ENCODE measurements at regions not wholly inside any gene's neighbourhood (a gene's known extent, or its start where the extent isn't known, plus 50 kb on each side); places are given as distances from the start of the nearest gene placed in this dataset.

DNA sequence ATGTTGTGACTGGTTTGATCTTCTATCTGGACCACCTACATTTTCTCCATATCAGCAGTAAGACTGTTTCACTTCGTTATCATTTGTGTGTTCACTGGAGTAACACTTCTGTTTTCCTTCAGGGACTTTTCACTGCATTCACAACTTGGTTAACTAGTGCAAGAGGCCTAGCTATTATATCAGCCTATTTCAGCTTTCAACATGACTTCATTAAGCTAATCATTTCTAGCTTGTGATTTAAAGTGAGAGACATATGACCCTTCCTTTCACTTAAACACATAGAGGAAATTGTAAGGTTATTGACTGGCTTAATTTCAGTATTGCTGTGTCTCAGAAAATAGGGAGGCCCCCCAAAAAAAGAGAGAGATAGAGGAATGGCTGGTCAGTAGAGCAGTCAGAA is 622.8 kb upstream of the NRSN1 start:
- no peaks in the 10 kb centered on the region for H3K36me3 Mint-ChIP-seq (ENCODE audit: low read depth)
- H3K27me3 Mint-ChIP-seq (ENCODE audit: low read depth) = no peaks in the 10 kb centered on the region
- H3K4me1 Mint-ChIP-seq (ENCODE audit: low read depth) = no peaks in the 10 kb centered on the region
- no peak overlapping the region for H3K4me3 Mint-ChIP-seq
- no peak overlapping the region for H3K27ac Mint-ChIP-seq
- no peaks in the 10 kb centered on the region for H3K9me3 Mint-ChIP-seq

DNA sequence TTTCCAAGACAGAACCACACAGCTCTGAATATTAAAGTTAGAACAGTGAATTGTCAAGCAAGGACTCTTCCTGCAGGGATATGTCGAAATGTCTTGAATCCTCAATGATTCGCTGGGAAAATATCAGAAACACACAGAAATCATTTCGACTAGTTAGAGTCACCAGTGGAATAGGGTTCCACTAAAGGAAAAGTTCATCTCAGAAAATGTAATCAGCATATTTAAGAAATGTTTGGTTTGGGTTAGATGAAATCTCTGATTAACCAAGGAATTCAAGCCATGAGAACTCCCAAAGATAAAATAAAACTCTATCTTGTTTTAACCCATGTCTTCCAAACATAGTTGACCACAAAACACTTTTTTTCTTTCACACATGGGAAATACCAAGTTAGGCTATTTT is 621.0 kb upstream of the NRSN1 start:
- Mint-ChIP-seq H3K27me3 (ENCODE audit: low read depth) (no peaks in the 10 kb centered on the region), H3K9me3 (no peaks in the 10 kb centered on the region), H3K36me3 (ENCODE audit: low read depth) (no peaks in the 10 kb centered on the region), H3K27ac (no peak overlapping the region), H3K4me3 (no peak overlapping the region), H3K4me1 (ENCODE audit: low read depth) (no peaks in the 10 kb centered on the region)

DNA sequence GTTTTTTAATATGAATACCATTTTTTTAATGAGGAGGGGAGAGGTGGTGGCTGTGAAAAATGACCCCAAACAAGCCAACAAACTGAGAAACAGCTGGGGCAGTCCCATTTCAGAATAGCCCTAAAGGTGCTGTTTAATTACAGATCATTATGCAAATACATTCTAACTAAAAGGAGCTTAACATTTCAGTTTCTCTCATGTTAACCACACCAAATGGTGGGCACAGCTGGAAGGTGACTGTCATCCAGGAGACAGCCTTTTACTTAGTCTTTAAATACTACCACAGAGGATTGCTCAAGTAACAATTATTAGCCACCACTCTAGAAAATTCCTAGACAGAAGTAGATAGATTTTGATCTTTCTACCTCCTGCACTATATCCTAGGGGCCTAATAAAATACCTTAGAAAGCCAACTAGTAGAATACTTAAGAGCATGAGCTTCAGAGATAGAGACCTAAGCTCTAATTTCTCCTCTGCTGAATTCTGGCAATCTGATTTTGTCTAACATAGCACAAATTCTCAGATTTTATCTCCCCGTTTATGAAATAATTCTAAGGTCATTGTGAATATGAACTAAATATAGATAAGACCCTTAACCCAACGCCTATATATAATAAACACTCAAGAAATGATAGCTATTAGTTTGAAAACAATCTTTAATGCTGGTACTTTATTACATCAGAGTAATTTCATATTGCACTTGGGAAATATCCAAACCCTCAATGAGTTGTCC is 615.1 kb upstream of the NRSN1 start:
- Mint-ChIP-seq H3K9me3 (no peaks in the 10 kb centered on the region), H3K4me3 (no peak overlapping the region), H3K36me3 (ENCODE audit: low read depth) (no peaks in the 10 kb centered on the region), H3K27ac (no peak overlapping the region), H3K27me3 (ENCODE audit: low read depth) (no peaks in the 10 kb centered on the region), H3K4me1 (ENCODE audit: low read depth) (no peaks in the 10 kb centered on the region)

DNA sequence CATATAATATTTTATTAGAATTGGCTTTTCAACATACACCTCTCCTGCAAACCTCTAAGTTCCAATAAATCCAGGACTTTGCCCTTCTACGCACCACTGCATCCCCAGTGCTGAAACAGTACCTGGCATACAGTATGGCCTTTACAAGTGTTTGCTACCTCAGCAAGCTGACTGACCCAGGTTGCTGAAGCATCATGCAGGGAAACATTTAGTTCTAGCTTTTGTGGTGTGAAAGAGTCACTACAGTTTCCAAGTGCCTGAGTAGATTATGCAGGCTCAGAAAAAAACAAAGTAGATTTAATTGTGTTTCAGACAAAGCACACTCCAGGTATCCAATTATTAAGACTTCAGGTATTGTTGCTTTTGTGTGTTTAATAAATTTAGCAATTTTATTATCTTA is 614.2 kb upstream of the NRSN1 start:
- H3K27me3 Mint-ChIP-seq (ENCODE audit: low read depth) = no peaks in the 10 kb centered on the region
- H3K36me3 Mint-ChIP-seq (ENCODE audit: low read depth) = no peaks in the 10 kb centered on the region
- H3K9me3 Mint-ChIP-seq = no peaks in the 10 kb centered on the region
- no peaks in the 10 kb centered on the region for H3K4me1 Mint-ChIP-seq (ENCODE audit: low read depth)
- no peak overlapping the region for H3K27ac Mint-ChIP-seq
- H3K4me3 Mint-ChIP-seq = no peak overlapping the region

DNA sequence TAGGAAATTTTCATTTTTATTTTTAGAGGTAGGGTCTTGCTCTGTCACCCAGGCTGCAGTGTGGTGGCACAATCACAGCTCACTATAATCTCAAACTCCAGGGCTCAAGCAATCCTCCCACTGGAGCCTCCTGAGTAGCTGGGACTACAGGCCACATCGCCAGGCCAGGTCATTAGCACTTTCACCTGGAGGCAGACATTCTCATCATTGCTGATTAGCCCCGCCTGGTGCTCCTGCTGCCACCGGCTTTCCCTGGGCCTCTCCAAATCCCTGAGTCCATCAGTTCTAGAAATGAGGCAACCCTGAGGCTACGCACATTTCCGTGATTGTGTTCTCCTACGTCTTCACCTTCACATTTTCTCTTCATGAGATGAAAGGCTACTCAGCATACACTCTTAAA is 607.7 kb upstream of the NRSN1 start:
- no peaks in the 10 kb centered on the region for H3K36me3 Mint-ChIP-seq (ENCODE audit: low read depth)
- no peaks in the 10 kb centered on the region for H3K9me3 Mint-ChIP-seq
- H3K27me3 Mint-ChIP-seq (ENCODE audit: low read depth) = no peaks in the 10 kb centered on the region
- H3K27ac Mint-ChIP-seq = no peak overlapping the region
- H3K4me1 Mint-ChIP-seq (ENCODE audit: low read depth) = no peaks in the 10 kb centered on the region
- no peak overlapping the region for H3K4me3 Mint-ChIP-seq

DNA sequence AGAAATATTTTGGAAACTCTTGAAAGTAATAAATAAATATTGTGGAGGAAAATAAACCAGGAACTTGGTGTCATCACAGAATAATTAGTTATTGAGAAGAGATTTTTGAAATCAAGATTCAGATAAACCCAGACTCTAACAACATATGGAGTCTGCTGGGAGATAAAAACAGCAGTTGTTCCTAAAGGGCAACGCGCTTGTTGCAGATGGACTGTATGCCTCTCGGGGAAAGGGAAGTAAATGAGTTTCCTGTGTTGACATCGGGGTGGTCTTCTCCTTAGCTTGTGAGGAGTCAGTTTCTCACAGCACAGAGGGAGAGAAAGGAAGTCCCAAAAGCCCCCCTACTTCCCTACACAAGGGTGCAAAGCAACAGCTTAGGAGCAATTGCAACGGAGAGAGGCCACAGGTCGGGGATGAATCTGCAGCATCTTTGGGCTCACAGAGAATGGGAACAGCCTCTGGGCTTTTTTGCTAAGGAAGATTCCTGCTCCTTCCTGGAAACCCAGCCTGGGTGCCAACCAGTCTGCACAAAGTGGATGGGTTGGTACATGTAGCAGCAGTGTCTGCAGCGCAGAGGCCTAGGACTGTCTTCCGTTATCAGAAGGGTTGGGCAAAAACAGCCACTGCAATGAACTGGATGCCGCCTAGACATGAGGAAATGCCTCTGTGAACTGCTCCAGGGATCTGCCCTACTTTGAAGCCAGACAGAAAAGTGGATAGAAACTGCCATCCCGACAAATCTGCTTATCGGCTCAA is 603.0 kb upstream of the NRSN1 start:
- Mint-ChIP-seq H3K27me3 (ENCODE audit: low read depth) (no peaks in the 10 kb centered on the region), H3K27ac (no peak overlapping the region), H3K4me1 (ENCODE audit: low read depth) (no peaks in the 10 kb centered on the region), H3K9me3 (no peaks in the 10 kb centered on the region), H3K36me3 (ENCODE audit: low read depth) (no peaks in the 10 kb centered on the region), H3K4me3 (no peak overlapping the region)

DNA sequence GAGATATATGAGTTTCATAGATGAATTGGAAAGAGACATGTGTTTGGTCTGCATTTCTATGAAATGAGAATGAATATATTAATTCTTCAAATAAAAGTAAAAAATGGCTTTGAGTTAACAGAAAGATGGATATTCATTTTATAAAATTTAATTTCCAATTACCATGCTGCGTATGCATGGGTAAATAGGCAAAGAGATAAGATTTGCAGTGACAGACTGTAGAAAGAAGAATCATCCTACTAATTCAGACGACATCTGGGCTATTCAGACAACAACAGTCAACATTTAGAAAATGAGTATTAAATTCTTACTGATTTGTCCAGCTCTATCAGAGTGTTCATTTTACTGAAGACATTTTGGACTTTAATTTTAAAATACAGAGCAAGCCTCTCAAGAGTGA is 602.2 kb upstream of the NRSN1 start:
- Mint-ChIP-seq H3K36me3 (ENCODE audit: low read depth) (no peaks in the 10 kb centered on the region), H3K4me3 (no peak overlapping the region), H3K27ac (no peak overlapping the region), H3K27me3 (ENCODE audit: low read depth) (no peaks in the 10 kb centered on the region), H3K9me3 (no peaks in the 10 kb centered on the region), H3K4me1 (ENCODE audit: low read depth) (no peaks in the 10 kb centered on the region)

DNA sequence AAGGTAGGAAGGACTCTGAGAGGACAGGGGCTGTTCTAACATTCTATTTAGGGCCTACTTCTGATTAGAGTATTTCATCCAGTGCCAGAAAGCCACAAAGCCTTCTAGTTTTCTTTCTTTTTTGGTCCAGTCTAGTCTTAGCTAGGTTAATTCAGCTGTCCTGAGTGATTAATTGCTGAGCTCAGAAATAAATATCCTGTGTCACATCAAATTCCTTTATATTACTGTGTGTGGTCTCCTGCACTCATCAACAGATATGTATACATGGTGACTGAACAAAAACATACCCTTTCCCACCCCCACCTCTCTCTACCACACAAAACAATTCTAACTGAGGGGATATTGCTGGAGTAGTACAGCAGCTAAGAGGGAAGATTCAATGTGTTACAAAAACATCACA is 601.5 kb upstream of the NRSN1 start:
- no peaks in the 10 kb centered on the region for H3K27me3 Mint-ChIP-seq (ENCODE audit: low read depth)
- no peak overlapping the region for H3K27ac Mint-ChIP-seq
- no peaks in the 10 kb centered on the region for H3K36me3 Mint-ChIP-seq (ENCODE audit: low read depth)
- H3K4me3 Mint-ChIP-seq = no peak overlapping the region
- H3K4me1 Mint-ChIP-seq (ENCODE audit: low read depth) = no peaks in the 10 kb centered on the region
- no peaks in the 10 kb centered on the region for H3K9me3 Mint-ChIP-seq

DNA sequence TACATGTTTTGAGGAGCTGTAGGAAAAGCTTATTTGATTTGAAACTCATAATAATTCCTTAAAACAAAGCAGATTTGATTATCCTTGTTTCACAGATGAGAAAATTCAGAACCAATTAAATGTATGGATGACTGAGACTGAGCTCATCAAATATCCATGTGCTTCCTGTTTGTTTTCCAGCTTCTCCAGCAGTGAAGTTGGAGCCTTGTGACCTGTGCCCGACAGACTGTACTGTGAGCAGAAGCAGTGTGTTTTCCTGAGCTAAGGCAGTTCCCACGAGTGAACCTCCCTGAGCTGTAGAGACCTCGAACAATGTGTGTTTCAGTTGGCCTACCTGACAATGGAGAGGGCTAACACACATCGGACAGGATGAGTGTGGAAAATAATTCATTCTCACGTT is 599.5 kb upstream of the NRSN1 start:
- H3K4me3 Mint-ChIP-seq = no peak overlapping the region
- no peaks in the 10 kb centered on the region for H3K9me3 Mint-ChIP-seq
- no peaks in the 10 kb centered on the region for H3K27me3 Mint-ChIP-seq (ENCODE audit: low read depth)
- H3K4me1 Mint-ChIP-seq (ENCODE audit: low read depth) = no peaks in the 10 kb centered on the region
- H3K27ac Mint-ChIP-seq = no peak overlapping the region
- H3K36me3 Mint-ChIP-seq (ENCODE audit: low read depth) = no peaks in the 10 kb centered on the region

DNA sequence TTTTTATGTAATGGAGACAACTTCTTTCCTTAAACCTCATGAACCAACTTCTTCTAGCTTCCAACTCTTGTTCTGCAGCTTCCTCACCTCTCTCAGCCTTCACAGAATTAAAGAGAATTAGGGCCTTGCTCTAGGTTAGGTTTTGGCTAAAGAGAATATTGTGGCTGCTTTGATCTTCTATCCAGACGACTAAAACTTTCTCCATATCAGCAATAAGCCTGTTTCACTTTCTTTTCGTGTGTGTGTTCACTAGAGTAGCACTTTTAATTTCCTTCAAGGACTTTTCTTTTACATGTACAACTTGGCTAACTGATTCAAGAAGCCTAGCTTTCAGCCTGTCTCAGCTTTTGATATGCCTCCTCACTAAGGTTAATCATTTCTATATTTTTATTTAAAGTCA is 596.1 kb upstream of the NRSN1 start:
- no peaks in the 10 kb centered on the region for H3K4me1 Mint-ChIP-seq (ENCODE audit: low read depth)
- H3K4me3 Mint-ChIP-seq = no peak overlapping the region
- H3K9me3 Mint-ChIP-seq = no peaks in the 10 kb centered on the region
- H3K36me3 Mint-ChIP-seq (ENCODE audit: low read depth) = no peaks in the 10 kb centered on the region
- H3K27ac Mint-ChIP-seq = no peak overlapping the region
- no peaks in the 10 kb centered on the region for H3K27me3 Mint-ChIP-seq (ENCODE audit: low read depth)

DNA sequence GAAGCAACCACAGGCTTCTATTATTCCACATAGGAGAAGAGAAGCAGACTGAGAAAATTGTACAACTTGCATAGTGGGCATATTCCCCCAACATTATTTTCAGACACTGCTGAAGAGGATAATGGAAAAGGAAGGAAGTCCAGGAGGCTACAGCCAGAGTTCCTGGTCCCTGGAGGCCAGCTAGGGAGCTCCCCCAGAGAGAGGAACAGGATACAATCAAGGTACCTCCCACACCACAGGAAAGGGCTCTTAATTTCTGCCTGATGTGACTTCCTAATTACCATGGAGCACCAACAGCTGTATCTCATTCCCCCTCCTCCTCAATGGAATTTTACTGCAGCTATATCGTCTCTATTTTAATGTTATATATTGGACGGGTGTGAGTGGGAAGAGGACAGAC is 594.3 kb upstream of the NRSN1 start:
- H3K36me3 Mint-ChIP-seq (ENCODE audit: low read depth) = no peaks in the 10 kb centered on the region
- no peak overlapping the region for H3K4me3 Mint-ChIP-seq
- H3K9me3 Mint-ChIP-seq = no peaks in the 10 kb centered on the region
- H3K27ac Mint-ChIP-seq = no peak overlapping the region
- no peaks in the 10 kb centered on the region for H3K4me1 Mint-ChIP-seq (ENCODE audit: low read depth)
- H3K27me3 Mint-ChIP-seq (ENCODE audit: low read depth) = no peaks in the 10 kb centered on the region

DNA sequence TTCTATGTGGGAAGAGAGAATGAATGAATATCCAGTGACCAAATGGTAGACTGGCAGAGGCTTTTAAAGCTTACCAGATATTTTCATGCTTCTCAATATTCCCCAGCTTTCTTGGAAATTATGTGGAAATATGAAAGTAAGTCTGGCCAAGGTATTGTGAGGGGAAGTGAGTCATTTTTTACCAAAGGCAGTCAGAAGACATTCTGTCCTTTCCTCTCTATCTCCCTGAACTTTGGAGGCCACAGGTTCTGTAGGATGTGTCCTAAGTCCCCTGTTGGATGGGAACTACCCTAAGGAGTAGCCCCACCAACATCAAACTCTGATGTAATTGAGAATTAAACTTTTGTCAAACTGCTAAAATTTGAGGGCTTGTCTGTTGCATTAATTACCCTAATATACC is 593.8 kb upstream of the NRSN1 start:
- Mint-ChIP-seq H3K27ac (no peak overlapping the region), H3K4me1 (ENCODE audit: low read depth) (no peaks in the 10 kb centered on the region), H3K27me3 (ENCODE audit: low read depth) (no peaks in the 10 kb centered on the region), H3K4me3 (no peak overlapping the region), H3K36me3 (ENCODE audit: low read depth) (no peaks in the 10 kb centered on the region), H3K9me3 (no peaks in the 10 kb centered on the region)

DNA sequence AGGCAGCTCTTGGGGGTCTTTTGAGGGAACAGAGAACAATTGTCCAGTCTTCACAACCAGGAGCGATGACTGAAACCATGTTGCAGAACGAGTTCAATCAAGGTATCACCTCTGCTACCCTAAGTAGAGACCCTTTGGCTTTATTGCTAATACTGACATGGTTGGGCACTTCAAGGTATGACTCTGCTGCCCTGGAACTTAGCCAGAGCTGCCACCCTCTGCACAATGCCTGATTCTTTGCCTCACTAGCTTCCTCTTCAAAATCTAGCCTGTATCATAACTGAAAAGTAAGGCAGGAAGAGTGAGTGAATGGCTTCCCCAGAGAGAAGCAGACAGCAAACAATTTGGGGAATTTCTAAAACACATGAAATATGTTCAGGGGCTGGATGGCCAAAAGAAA is 592.7 kb upstream of the NRSN1 start:
- Mint-ChIP-seq H3K4me3 (no peak overlapping the region), H3K4me1 (ENCODE audit: low read depth) (no peaks in the 10 kb centered on the region), H3K9me3 (no peaks in the 10 kb centered on the region), H3K27me3 (ENCODE audit: low read depth) (no peaks in the 10 kb centered on the region), H3K27ac (no peak overlapping the region), H3K36me3 (ENCODE audit: low read depth) (no peaks in the 10 kb centered on the region)

DNA sequence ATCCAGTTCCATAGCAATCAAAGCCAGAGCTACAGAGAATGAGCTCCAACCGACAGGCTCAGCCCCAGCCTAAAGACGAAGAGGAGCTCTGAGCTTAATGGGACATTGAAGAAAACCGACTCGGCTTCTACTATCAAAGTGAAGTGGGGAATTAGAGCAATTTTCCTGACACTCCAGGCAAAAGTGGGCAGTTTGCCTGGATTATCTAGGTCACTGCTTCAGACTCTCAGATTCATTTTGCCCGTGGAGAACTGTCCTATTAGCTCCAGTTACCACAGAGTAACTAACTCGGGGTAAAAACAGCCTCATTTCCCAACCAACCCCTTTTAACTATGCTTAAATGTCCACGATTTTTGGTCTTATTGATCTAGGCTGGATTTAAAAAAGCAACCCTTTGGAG is 592.1 kb upstream of the NRSN1 start:
- no peaks in the 10 kb centered on the region for H3K9me3 Mint-ChIP-seq
- no peaks in the 10 kb centered on the region for H3K27me3 Mint-ChIP-seq (ENCODE audit: low read depth)
- no peaks in the 10 kb centered on the region for H3K36me3 Mint-ChIP-seq (ENCODE audit: low read depth)
- H3K4me1 Mint-ChIP-seq (ENCODE audit: low read depth) = no peaks in the 10 kb centered on the region
- H3K27ac Mint-ChIP-seq = no peak overlapping the region
- H3K4me3 Mint-ChIP-seq = no peak overlapping the region

DNA sequence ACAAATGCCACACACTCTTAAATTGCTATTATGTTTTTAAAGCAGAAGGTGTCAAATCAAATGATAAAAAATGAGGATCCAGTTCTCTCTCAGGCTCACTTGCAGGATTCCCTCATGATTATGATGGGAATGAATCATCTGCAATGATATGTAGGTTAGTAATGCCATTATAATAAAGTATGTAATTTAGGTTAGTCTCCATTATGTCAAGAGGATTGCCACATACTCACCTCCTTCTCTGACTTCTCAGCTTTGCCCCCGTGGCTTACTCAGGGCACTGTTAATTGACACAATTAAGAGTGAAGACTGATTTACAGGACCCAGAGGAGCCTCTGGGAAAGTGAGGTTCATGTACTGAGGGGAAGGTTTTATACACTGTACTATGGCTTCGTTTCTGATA is 591.7 kb upstream of the NRSN1 start:
- Mint-ChIP-seq H3K9me3 (no peaks in the 10 kb centered on the region), H3K36me3 (ENCODE audit: low read depth) (no peaks in the 10 kb centered on the region), H3K27ac (no peak overlapping the region), H3K4me1 (ENCODE audit: low read depth) (no peaks in the 10 kb centered on the region), H3K27me3 (ENCODE audit: low read depth) (no peaks in the 10 kb centered on the region), H3K4me3 (no peak overlapping the region)
